GM12878 (cell line): ENCODE measurements at regions not wholly inside any gene's neighbourhood (a gene's known extent, or its start where the extent isn't known, plus 50 kb on each side); places are given as distances from the start of the nearest gene placed in this dataset.

Experiments
- ATAC-seq: fragments of 200-7000 bp; cut with Tn5 transposase; 3 replicates; pipeline ENCODE4 v1.9.1; 2020; ENCODE audit warnings: mild to moderate bottlenecking, moderate library complexity
- BruUV-seq: library from RNA; stranded (reverse); fragments of 400-500 nt; replicated peaks from 2 replicates; lab custom pipeline; 2021; lab: Mats Ljungman, UMichigan
- CTCF ChIA-PET: fragments of 300-600 bp; sonication (Branson Sonifier 250); formaldehyde crosslinking; extraction: SDS; loops from one replicate; lab custom pipeline; 2021; ENCODE audit warnings: inconsistent platforms; lab: Yijun Ruan, JAX
- POLR2A ChIA-PET: fragments of 350-600 bp; formaldehyde crosslinking; extraction: SDS; loops from one replicate; lab custom pipeline; 2021; ENCODE audit warnings: inconsistent platforms; lab: Charles Lee
- RAD21 ChIA-PET: fragments of 300-600 bp; sonication (Branson Sonifier 250); formaldehyde crosslinking; loops from one replicate; lab custom pipeline; 2023; ENCODE audit warnings: antibody characterized with exemption; ENCODE audit not compliant: unreplicated experiment; lab: Charles Lee
- SMC1A ChIA-PET: fragments of 300-600 bp; sonication (Branson Sonifier 250); formaldehyde crosslinking; loops from one replicate; lab custom pipeline; 2023; ENCODE audit not compliant: unreplicated experiment, uncharacterized antibody; lab: Charles Lee
- DNase-seq: peaks from one replicate; pipeline ENCODE4 v3.0.0-alpha.2; 2011; ENCODE audit warnings: low read depth, low spot score
- FAIRE-seq: peaks from 3 replicates; lab custom pipeline; 2011; peaks lifted over from hg19 to GRCh38; lab: Jason Lieb, UNC
- H2AFZ ChIP-seq: 2 replicates; pipeline ENCODE4 v1.6.0; 2011; ENCODE audit warnings: low read depth, low read length, control low read depth; ENCODE audit not compliant: control insufficient read depth
- H3K27ac ChIP-seq: 2 replicates; pipeline ENCODE4 v1.5.1; 2011; ENCODE audit warnings: control low read depth; ENCODE audit not compliant: control insufficient read depth, insufficient read depth
- H3K27me3 ChIP-seq, 2 experiments: replicated peaks in 1 of 2; 2 replicates each; pipeline versions ENCODE4 v1.6.0 to v1.6.1; 2011; ENCODE audit warnings: low read length in 1 of 2; ENCODE audit not compliant: control insufficient read depth in 2 of 2, insufficient read depth in 2 of 2
- H3K36me3 ChIP-seq, 2 experiments: 2 replicates each; pipeline ENCODE4 v1.5.1; 2011; ENCODE audit warnings: low read length in 1 of 2; ENCODE audit not compliant: control insufficient read depth in 2 of 2, insufficient read depth in 2 of 2
- H3K4me1 ChIP-seq: 2 replicates; pipeline ENCODE4 v1.6.1; 2011; ENCODE audit warnings: mild to moderate bottlenecking, low read length, moderate library complexity, mixed read lengths; ENCODE audit not compliant: control insufficient read depth, insufficient read depth
- H3K4me2 ChIP-seq: 2 replicates; pipeline ENCODE4 v1.6.0; 2011; ENCODE audit warnings: control low read depth; ENCODE audit not compliant: control insufficient read depth, insufficient read depth
- H3K4me3 ChIP-seq: fragments of 200-600 bp; sonication (generic); 2 replicates; pipeline ENCODE4 v1.5.1; 2016
- H3K79me2 ChIP-seq: 2 replicates; pipeline ENCODE4 v1.6.0; 2011; ENCODE audit warnings: low read length; ENCODE audit not compliant: control insufficient read depth, insufficient read depth
- H3K9ac ChIP-seq: 2 replicates; pipeline ENCODE4 v1.8.0; 2011; ENCODE audit warnings: low read length, control low read depth, mixed read lengths; ENCODE audit not compliant: control insufficient read depth, insufficient read depth
- H3K9me3 ChIP-seq: replicated peaks from 3 replicates; pipeline ENCODE4 v1.5.1; 2011; ENCODE audit warnings: mild to moderate bottlenecking, low read length; ENCODE audit not compliant: control insufficient read depth, insufficient read depth
- H4K20me1 ChIP-seq: 2 replicates; pipeline ENCODE4 v1.6.0; 2011; ENCODE audit not compliant: control insufficient read depth, insufficient read depth
- BCL3 ChIP-seq: IDR thresholded peaks from 2 replicates; pipeline ENCODE4 v1.6.1; 2011; ENCODE audit warnings: borderline replicate concordance, low read depth, mild to moderate bottlenecking, moderate library complexity, low read length; ENCODE audit not compliant: insufficient read depth, poor library complexity, severe bottlenecking
- CREB1 ChIP-seq: IDR thresholded peaks from 2 replicates; pipeline ENCODE4 v1.6.1; 2012; ENCODE audit warnings: low read depth, mild to moderate bottlenecking, inconsistent platforms
- PKNOX1 ChIP-seq: fragments of 450-650 bp; IDR thresholded peaks from 2 replicates; pipeline ENCODE4 v1.6.1; 2016; ENCODE audit warnings: mild to moderate bottlenecking
- SMARCA5 ChIP-seq: fragments of 450-650 bp; IDR thresholded peaks from 2 replicates; pipeline ENCODE4 v1.6.1; 2017; ENCODE audit warnings: mild to moderate bottlenecking
- SMC3 ChIP-seq: IDR thresholded peaks from 2 replicates; pipeline ENCODE4 v1.6.1; 2011; ENCODE audit warnings: low read length, improper control_type of control experiment, borderline replicate concordance
- ZNF687 ChIP-seq: fragments of 450-650 bp; IDR thresholded peaks from 2 replicates; pipeline ENCODE4 v1.6.1; 2017; ENCODE audit warnings: mild to moderate bottlenecking, moderate library complexity
- ZSCAN29 ChIP-seq: fragments of 450-650 bp; IDR thresholded peaks from 2 replicates; pipeline ENCODE4 v1.6.1; 2017; ENCODE audit warnings: mild to moderate bottlenecking, moderate library complexity
- WGBS: methylation state at CpG from one replicate; pipeline ENCODE4 v1.1.6; 2016; ENCODE audit warnings: low lambda C conversion rate; ENCODE audit not compliant: insufficient replicate concordance, insufficient coverage; ENCODE audit errors: missing lambda C conversion rate; 5-methylcytosine and 5-hydroxymethylcytosine counted together
- in situ Hi-C: fragments of 300-500 bp; cut with MboI; formaldehyde crosslinking; loops from 9 replicates; pipeline ENCODE4 v1.14.3; 2018; ENCODE audit warnings: mixed read lengths
- intact Hi-C: fragments of 100-400 bp; cut with micrococcal nuclease; formaldehyde crosslinking; loops from one replicate; pipeline ENCODE4 v1.14.2; 2022; ENCODE audit not compliant: unreplicated experiment

GRCh38 chr3:135621184-135621920, 344.2 kb upstream of the PPP2R3A start (continued):
- TF ChIP-seq SMARCA5 (no peak), ZNF687 (no peak)

- Histone ChIP-seq H2AFZ (no peak overlapping the region), H3K4me3 (no peak overlapping the region), H3K27me3 (no peaks in the 10 kb centered on the region; a peak in 1 of 4 replicates), H3K9me3 (no peaks in the 10 kb centered on the region), H3K79me2 (no peaks in the 10 kb centered on the region), H3K4me2 (no peak overlapping the region), H3K27ac (no peak overlapping the region), H3K4me1 (no peaks in the 10 kb centered on the region), H3K9ac (no peak overlapping the region), H4K20me1 (no peaks in the 10 kb centered on the region), H3K36me3 (no peaks in the 10 kb centered on the region)
- in situ Hi-C loops = no loop called here
- no TSS peak for BruUV-seq
- ATAC-seq (no peak), FAIRE-seq (no peak), DNase-seq (no peak)
- POLR2A ChIA-PET = no interaction called here
- intact Hi-C loops = no loop called here
- SMC1A ChIA-PET = no interaction called here
- CTCF ChIA-PET = no interaction called here
- 23% methylated on average over 2 of the region's 2 CpGs for WGBS
- RAD21 ChIA-PET = no interaction called here
- TF ChIP-seq ZSCAN29 = no peak
- TF ChIP-seq CREB1 = no peak
- TF ChIP-seq ZNF687 = no peak
- TF ChIP-seq PKNOX1 = no peak
- no peak for TF ChIP-seq BCL3
- no peak for TF ChIP-seq SMC3
Measured at GRCh38 chr3:135622215-135622614, 343.3 kb upstream of the PPP2R3A start.
